ENCODE measurements at regions not wholly inside any gene's neighbourhood (a gene's known extent, or its start where the extent isn't known, plus 50 kb on each side); places are given as distances from the start of the nearest gene placed in this dataset.

DNA sequence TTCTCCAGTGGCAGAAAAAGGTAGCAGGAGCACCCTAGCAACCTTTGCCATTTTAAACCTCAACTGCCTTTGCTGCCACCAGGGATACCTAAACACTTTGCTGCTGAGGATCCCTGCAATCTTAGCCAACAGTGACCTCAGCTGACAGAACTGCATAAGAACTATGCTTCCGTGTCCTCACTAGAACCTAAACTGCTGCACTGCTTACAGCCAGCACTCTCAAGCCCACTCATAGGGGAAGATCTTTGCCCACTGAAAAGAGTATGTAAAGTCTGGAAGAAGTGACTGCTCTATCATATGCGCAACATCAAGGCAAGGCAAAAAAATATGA is 270.0 kb upstream of the PCDH20 start:
- Histone ChIP-seq H3K27me3 (replicated peaks; ENCODE audit: control insufficient read depth, insufficient read depth, low read length) (no peaks in the 10 kb centered on the region), H3K36me3 (ENCODE audit: control insufficient read depth, insufficient read depth, low read length) (no peaks in the 10 kb centered on the region), H3K4me3 (replicated peaks; ENCODE audit: low read depth, low read length) (no peak overlapping the region)
- DNase-seq (ENCODE audit: extremely low read depth, insufficient read length): no peak
- TF ChIP-seq, protein P1, sequence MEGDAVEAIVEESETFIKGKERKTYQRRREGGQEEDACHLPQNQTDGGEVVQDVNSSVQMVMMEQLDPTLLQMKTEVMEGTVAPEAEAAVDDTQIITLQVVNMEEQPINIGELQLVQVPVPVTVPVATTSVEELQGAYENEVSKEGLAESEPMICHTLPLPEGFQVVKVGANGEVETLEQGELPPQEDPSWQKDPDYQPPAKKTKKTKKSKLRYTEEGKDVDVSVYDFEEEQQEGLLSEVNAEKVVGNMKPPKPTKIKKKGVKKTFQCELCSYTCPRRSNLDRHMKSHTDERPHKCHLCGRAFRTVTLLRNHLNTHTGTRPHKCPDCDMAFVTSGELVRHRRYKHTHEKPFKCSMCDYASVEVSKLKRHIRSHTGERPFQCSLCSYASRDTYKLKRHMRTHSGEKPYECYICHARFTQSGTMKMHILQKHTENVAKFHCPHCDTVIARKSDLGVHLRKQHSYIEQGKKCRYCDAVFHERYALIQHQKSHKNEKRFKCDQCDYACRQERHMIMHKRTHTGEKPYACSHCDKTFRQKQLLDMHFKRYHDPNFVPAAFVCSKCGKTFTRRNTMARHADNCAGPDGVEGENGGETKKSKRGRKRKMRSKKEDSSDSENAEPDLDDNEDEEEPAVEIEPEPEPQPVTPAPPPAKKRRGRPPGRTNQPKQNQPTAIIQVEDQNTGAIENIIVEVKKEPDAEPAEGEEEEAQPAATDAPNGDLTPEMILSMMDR (IDR thresholded peaks at IDR 0.05; ENCODE audit: insufficient read depth, low read length, poor library complexity, severe bottlenecking): no peak

DNA sequence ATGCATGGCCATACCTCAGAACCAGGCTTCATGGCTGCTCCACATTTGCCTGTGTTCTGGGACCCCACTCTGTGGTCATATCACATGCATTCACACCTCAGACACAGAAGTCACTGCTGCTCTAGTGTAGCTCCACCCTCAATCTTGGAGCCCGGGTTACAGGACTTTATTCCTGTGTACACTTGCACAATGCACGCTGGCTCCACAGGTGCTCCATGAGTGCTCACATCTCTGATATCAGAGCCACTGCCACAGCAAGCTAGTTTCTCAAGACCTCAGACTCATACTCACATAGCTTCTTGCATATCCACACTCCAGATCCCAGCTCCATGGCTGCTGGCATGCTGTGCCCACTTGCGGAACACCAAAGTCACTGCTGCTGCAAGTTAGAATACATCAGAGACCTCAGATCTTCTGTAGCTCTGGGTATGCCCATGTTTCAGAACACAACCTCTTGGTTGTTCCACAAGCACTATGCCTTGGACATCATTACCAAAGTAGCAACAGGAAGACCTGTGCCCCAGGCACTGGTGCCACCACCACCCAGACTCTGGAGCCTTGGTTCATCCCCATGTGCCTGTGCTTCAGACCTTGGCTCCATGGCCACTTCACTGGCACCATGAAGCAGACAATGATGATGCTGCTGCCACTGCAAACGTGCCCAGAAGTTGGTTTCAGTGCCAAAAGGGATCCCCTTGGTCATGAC is 269.5 kb upstream of the PCDH20 start:
- Histone ChIP-seq H3K27me3 (replicated peaks; ENCODE audit: control insufficient read depth, insufficient read depth, low read length) (no peaks in the 10 kb centered on the region), H3K4me3 (replicated peaks; ENCODE audit: low read depth, low read length) (no peak overlapping the region), H3K36me3 (ENCODE audit: control insufficient read depth, insufficient read depth, low read length) (no peaks in the 10 kb centered on the region)
- TF ChIP-seq, protein P1 (IDR thresholded peaks at IDR 0.05; ENCODE audit: insufficient read depth, low read length, poor library complexity, severe bottlenecking): no peak
- no peak for DNase-seq (ENCODE audit: extremely low read depth, insufficient read length)

DNA sequence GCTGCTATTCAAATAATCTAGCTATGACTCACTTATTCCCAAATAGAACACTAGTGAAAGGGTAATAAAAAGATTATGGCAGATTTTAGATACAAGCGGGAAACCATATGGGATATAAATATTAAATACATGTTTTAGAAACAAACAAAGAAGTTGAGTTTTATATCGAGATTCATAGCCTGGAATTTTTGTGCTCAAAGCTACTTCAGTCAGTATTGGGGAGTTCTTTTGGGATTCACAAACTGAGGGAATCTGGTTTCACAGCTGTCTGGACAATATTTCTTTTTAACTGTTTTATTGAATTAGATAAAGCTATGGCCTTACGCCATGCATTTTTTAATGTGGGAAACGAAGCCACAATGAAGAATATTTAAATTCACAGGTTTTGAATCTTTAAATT is 257.1 kb upstream of the PCDH20 start:
- Histone ChIP-seq H3K36me3 (ENCODE audit: control insufficient read depth, insufficient read depth, low read length) (no peaks in the 10 kb centered on the region), H3K4me3 (replicated peaks; ENCODE audit: low read depth, low read length) (no peak overlapping the region), H3K27me3 (replicated peaks; ENCODE audit: control insufficient read depth, insufficient read depth, low read length) (no peaks in the 10 kb centered on the region)
- no peak for DNase-seq (ENCODE audit: extremely low read depth, insufficient read length)
- TF ChIP-seq, protein P1 (IDR thresholded peaks at IDR 0.05; ENCODE audit: insufficient read depth, low read length, poor library complexity, severe bottlenecking): no peak

DNA sequence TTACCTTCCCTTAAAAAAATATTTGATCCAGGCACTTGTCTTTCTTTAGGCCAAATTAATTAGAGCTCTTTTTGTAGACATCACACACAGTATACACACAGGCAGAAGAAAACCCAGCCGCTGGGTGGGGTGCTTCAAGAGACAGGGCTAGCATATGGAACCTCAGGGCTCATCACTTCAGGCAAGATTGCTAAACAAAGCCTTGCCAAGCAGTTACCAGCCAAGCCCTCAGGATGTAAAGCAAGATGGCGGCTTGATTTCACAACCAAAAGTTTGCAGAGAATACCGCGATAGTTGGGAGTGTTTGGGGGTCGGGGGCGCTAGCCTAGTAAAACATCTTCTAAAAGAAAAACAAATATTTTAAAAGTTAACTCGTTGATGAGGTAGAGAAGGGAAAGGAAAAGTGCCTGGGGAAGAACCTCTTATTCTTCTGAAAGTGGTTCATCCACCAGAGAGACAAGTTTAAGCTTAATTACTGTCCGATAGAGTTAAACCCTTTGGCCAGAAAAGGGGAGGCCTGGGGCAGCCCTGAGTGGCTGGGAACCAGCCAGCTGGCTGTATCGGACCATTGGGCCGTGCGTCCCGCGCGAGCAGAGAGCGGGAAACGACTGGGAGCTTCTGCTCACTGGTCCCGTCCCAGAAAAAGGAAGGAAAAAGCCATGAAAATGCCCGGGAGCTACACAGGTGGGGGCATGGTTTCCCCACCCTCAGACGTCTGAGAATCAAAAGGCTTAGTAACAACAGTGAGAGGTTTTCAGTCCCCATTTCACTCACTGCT is 254.9 kb upstream of the PCDH20 start:
- TF ChIP-seq, protein P1 (IDR thresholded peaks at IDR 0.05; ENCODE audit: insufficient read depth, low read length, poor library complexity, severe bottlenecking): no peak
- DNase-seq (ENCODE audit: extremely low read depth, insufficient read length): no peak
- H3K27me3 ChIP-seq (replicated peaks; ENCODE audit: control insufficient read depth, insufficient read depth, low read length): no peaks in the 10 kb centered on the region
- H3K36me3 ChIP-seq (ENCODE audit: control insufficient read depth, insufficient read depth, low read length): no peaks in the 10 kb centered on the region
- no peak overlapping the region for H3K4me3 ChIP-seq (replicated peaks; ENCODE audit: low read depth, low read length)

DNA sequence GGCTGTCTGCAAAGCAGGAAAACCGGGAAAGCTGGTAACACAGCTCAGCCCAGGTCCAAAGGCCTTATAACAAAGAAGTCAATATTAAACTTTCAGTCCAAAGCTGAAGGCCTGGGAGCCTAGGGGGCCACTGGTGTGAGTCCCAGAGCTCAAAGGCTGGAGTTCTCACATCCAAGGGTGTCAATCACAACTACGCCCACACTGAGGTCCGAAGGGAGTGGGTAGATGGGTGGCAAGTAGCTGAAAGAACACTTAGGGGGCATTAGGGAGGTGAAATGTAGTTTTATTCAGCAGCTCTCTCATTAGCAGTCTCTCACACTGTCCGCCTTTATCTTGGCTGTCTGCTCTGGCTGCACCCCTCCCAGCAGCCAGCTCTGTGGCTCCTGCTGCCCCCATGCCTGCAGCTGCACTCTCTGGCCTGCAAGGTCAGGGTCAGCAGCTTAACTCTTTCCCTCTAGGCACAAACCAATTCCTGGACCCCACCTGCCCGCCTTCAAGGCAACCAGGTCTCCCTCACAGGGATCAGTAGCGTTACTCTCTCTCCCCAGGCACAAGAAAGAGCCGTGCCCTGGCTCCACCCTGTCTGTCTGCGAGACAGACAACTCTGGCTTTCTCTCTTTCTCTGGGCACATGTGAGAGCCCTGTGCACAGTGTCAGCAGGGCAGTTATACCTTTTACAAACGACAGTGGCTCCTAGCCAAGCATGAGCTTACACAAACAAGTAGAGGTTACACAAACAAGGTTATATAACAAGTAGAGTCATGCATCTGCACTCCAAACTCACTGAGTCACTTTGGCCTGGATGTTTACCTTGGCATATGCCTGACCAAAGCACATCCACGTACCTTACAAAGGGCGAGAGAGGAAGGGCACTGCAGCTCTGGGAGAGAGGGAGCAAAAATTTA is 249.4 kb upstream of the PCDH20 start:
- Histone ChIP-seq H3K36me3 (ENCODE audit: control insufficient read depth, insufficient read depth, low read length) (no peaks in the 10 kb centered on the region), H3K4me3 (replicated peaks; ENCODE audit: low read depth, low read length) (no peak overlapping the region), H3K27me3 (replicated peaks; ENCODE audit: control insufficient read depth, insufficient read depth, low read length) (no peaks in the 10 kb centered on the region)
- TF ChIP-seq, protein P1 (IDR thresholded peaks at IDR 0.05; ENCODE audit: insufficient read depth, low read length, poor library complexity, severe bottlenecking): no peak
- no peak for DNase-seq (ENCODE audit: extremely low read depth, insufficient read length)
